Activated T-cell treated with anti-CD3 and anti-CD28 coated beads, Interleukin-2, amount 50 U/mL, for 72 hours (primary cell): ENCODE measurements at regions not wholly inside any gene's neighbourhood (a gene's known extent, or its start where the extent isn't known, plus 50 kb on each side); places are given as distances from the start of the nearest gene placed in this dataset.
"Not testable (repeated sequence)": the region's sequence is repeated elsewhere in the genome, so short reads cannot be mapped to it uniquely, and the experiment has no call there.

Experiments used
- ATAC-seq, 2 donors: fragments of 150-1000 bp; cut with Tn5 transposase; replicated peaks in 1 of 2; 2 replicates each; pipeline ENCODE4 v1.10.0; 2021; ENCODE audit warnings: moderate library complexity in 2 of 2, mild to moderate bottlenecking in 1 of 2
- DNase-seq, 2 donors: peaks; one replicate each; pipeline ENCODE4 v3.0.0; 2021 to 2022; ENCODE audit warnings: mixed read lengths in 1 of 2
- H3K27ac Mint-ChIP-seq: one replicate; pipeline ENCODE4 v1.8.0; 2022; ENCODE audit warnings: mild to moderate bottlenecking, moderate library complexity, mixed read lengths
- H3K27me3 Mint-ChIP-seq: one replicate; pipeline ENCODE4 v1.8.0; 2022; ENCODE audit warnings: low read depth, mixed read lengths
- H3K36me3 Mint-ChIP-seq, 2 donors: one replicate each; pipeline ENCODE4 v1.8.0; 2022; ENCODE audit warnings: mixed read lengths in 2 of 2, mild to moderate bottlenecking in 1 of 2; ENCODE audit not compliant: insufficient read depth in 2 of 2
- H3K4me1 Mint-ChIP-seq: one replicate; pipeline ENCODE4 v1.8.0; 2022; ENCODE audit warnings: low read depth, mixed read lengths
- H3K4me3 Mint-ChIP-seq, 2 donors: one replicate each; pipeline ENCODE4 v1.8.0; 2022; ENCODE audit warnings: mild to moderate bottlenecking in 2 of 2, mixed read lengths in 2 of 2, moderate library complexity in 2 of 2
- H3K9me3 Mint-ChIP-seq, 2 donors: one replicate each; pipeline ENCODE4 v1.8.0; 2022; ENCODE audit warnings: mixed read lengths in 2 of 2

DNA sequence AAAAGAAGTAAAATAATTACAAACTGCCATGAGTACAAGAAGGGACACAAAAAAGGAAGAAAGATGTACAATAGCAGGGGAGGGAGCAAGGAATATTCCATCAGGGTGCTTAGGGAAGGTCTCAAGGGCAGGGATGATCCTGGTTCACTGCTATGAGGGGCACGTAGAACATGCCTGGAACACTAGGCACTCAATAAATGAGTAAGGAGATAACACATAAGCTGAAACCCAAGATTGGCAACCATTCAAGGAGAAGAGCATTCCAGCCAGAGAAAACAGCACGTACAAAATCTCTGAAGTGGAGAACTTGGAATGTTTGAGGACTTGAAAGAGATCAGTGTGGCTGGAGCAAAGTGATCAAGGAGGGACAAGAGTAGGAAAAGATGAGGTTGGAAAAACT is 103.2 kb downstream of the FAM161A start:
- Mint-ChIP-seq H3K36me3 (peaks cover 0 to under 1% of the 10 kb centered on the region in 2 donors), H3K4me1 (no peaks in the 10 kb centered on the region), H3K27ac (no peak overlapping the region), H3K9me3 (peaks cover 1 to 4% of the 10 kb centered on the region in 2 donors), H3K4me3 (no peak overlapping the region), H3K27me3 (peaks cover 8% of the 10 kb centered on the region)
- DNase-seq (no peak), ATAC-seq (no peak)

DNA sequence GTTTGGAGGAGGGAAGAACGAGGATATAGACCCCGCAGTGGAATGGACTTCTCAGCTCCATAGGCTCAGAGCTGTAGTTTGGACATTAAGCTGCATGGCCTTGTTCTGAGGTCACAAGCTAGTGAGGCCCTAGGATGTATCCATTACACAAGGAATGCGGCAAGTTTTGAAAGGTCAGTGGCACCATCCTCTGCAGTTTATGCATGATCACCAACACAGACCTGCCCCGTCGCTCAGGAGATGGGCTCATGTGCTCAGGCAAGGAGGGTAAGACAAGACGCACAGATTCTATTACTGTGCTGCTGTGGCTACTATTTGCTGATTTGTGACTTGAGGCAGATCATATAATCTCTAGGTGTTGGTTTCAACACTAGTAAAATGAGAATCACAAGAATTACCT is 110.9 kb downstream of the FAM161A start:
- Mint-ChIP-seq H3K4me3 (no peak overlapping the region), H3K27ac (no peak overlapping the region), H3K36me3 (no peaks in the 10 kb centered on the region), H3K4me1 (no peaks in the 10 kb centered on the region), H3K9me3 (no peaks in the 10 kb centered on the region), H3K27me3 (peaks cover 8% of the 10 kb centered on the region)
- ATAC-seq (no peak), DNase-seq (no peak)

- Mint-ChIP-seq H3K27ac (no peak overlapping the region), H3K4me3 (no peak overlapping the region), H3K4me1 (no peaks in the 10 kb centered on the region), H3K9me3 (no peaks in the 10 kb centered on the region), H3K27me3 (no peaks in the 10 kb centered on the region), H3K36me3 (no peaks in the 10 kb centered on the region)
- DNase-seq = no peak
- no peak for ATAC-seq
Measured at GRCh38 chr2:61737841-61738240, 116.0 kb downstream of the FAM161A start.

DNA sequence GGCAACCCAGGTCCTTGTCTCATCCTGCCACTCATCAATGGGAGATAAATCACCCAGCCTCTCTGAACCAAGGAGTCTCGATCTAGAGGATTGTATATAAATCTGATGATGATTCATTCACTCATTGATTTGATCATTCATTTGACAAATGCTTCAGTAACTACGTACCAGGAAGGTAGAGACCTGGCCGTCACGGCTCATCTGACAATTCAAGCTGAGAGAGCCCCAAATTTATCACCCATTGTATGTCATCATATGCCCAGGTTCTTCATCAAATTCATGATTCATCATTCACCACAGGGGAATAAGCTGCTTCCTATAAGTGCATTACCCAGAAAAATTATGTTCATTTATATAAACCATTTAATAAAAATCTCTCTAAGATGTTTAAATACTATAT is 116.9 kb downstream of the FAM161A start:
- H3K27ac Mint-ChIP-seq = no peak overlapping the region
- no peaks in the 10 kb centered on the region for H3K36me3 Mint-ChIP-seq
- H3K9me3 Mint-ChIP-seq = no peaks in the 10 kb centered on the region
- DNase-seq (no peak), ATAC-seq (no peak)
- H3K4me3 Mint-ChIP-seq = no peak overlapping the region
- H3K4me1 Mint-ChIP-seq = no peaks in the 10 kb centered on the region
- no peaks in the 10 kb centered on the region for H3K27me3 Mint-ChIP-seq

DNA sequence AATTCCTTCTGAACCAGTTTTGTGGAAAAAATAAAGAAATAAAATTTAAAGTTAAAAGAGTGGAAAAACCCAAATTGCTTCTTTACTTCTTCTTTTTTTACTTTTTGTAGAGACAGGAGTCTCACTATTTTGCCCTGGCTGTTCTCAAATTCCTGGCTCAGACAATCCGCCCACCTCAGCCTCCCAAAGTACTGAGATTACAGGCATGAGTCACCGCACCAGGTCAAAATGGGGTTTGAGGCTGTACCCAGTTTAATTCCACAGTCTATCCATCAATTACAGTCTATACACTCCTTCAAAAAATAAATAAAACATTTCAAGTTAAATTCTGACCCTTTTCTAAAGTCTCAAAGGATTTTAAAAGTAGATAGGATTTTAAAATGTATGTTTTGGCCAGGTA is 120.3 kb downstream of the FAM161A start:
- Mint-ChIP-seq H3K4me1 (no peaks in the 10 kb centered on the region), H3K36me3 (no peaks in the 10 kb centered on the region), H3K9me3 (no peaks in the 10 kb centered on the region), H3K27ac (no peak overlapping the region), H3K27me3 (no peaks in the 10 kb centered on the region), H3K4me3 (no peak overlapping the region)
- ATAC-seq = no peak
- DNase-seq = no peak

DNA sequence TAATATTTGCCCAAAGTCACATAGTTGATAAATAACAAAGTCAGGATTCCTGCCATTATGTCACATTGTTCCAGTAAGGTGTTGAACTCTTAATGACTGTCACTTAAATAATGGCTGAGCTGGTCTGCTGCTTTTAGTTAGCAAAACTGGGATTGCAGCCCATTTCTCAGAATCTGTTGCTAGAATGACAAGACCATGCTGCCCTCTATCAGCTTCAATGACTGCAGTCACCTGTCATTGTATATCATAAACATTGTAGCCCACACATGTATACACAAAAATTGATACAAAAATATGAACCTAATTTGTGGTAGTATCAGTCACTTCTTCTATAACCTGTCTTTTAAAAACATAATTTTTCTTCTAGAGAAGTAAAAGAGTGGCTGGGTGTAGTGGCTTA is 121.1 kb downstream of the FAM161A start:
- Mint-ChIP-seq H3K27ac (no peak overlapping the region), H3K4me3 (no peak overlapping the region), H3K27me3 (no peaks in the 10 kb centered on the region), H3K36me3 (no peaks in the 10 kb centered on the region), H3K9me3 (no peaks in the 10 kb centered on the region), H3K4me1 (no peaks in the 10 kb centered on the region)
- no peak for DNase-seq
- ATAC-seq = no peak

DNA sequence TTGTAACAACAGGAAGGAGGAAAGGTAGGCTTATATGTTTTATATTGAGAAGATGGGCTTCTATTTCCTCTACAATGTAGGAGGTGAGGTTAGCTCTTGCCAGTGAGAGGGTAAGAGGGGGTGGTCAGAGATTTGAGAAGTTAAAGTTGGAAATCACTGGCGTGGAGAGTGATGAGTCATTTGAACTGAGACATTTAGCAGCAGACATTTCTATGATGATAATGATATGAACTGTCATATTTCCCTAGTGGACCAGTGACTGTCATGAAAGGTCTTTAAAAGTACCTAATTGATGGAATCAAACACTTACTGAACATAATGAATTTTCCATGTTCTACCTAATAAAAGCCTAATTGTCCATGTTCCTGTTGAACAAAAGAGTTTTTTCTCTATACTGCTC is 126.1 kb downstream of the FAM161A start:
- Mint-ChIP-seq H3K27me3 (peaks cover 6% of the 10 kb centered on the region), H3K4me3 (no peak overlapping the region), H3K9me3 (peaks cover 1 to 5% of the 10 kb centered on the region in 2 donors), H3K4me1 (no peaks in the 10 kb centered on the region), H3K27ac (no peak overlapping the region), H3K36me3 (peaks cover 2 to 5% of the 10 kb centered on the region in 2 donors)
- no peak for DNase-seq
- peak in 1 of 2 donors; percentile 39 for ATAC-seq

DNA sequence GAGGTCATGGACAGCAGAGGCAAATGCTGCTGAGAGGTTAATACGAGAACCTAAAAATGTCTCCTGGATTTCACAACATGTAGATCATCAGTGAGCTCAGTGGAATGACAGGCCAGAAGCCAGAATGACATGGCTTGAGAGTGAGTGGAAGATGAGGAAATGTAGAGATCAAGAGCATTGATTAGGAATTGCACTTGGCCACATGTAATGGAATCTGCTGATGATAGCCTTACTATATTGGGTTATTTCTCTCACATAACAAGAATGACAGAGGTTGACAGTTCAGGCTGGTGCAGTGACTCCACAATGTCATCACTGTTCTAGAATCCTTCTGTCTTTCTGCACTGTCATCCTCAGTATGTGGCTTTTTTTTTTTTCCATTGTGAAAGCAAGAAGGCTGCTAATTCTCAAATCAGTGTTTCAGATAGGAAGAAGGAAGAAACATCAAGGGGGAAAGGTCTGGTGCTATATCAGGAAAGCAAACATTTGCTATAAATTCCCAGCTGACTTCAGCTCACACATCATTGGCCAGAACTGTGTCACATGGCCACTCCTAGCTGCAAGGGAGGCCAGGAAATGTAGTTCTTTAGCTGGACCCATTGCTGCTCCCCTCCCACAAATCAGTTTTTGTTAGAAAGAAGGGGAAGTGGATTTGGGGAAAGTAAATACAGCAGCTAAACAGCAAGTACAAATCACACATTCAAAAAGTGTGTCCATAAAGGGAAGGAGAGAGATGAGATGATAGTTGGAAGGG is 127.2 kb downstream of the FAM161A start:
- Mint-ChIP-seq H3K9me3 (peaks cover 1 to 5% of the 10 kb centered on the region in 2 donors), H3K36me3 (peaks cover 2 to 5% of the 10 kb centered on the region in 2 donors), H3K4me3 (no peak overlapping the region), H3K4me1 (no peaks in the 10 kb centered on the region), H3K27ac (no peak overlapping the region), H3K27me3 (peaks cover 6% of the 10 kb centered on the region)
- ATAC-seq = peak in 1 of 2 donors; percentile 33
- DNase-seq = no peak

- H3K27ac Mint-ChIP-seq, H3K4me1 Mint-ChIP-seq, H3K4me3 Mint-ChIP-seq, H3K36me3 Mint-ChIP-seq, DNase-seq, ATAC-seq, H3K9me3 Mint-ChIP-seq, H3K27me3 Mint-ChIP-seq: not testable (repeated sequence)
Measured at GRCh38 chr2:61723364-61723763, 130.5 kb downstream of the FAM161A start.

- H3K9me3 Mint-ChIP-seq = peaks cover 1 to 5% of the 10 kb centered on the region in 2 donors
- peaks cover 2 to 5% of the 10 kb centered on the region in 2 donors for H3K36me3 Mint-ChIP-seq
- no peaks in the 10 kb centered on the region for H3K4me1 Mint-ChIP-seq
- H3K4me3 Mint-ChIP-seq = no peak overlapping the region
- H3K27ac Mint-ChIP-seq = no peak overlapping the region
- H3K27me3 Mint-ChIP-seq = peaks cover 6% of the 10 kb centered on the region
- no peak for DNase-seq
- ATAC-seq = no peak
Measured at GRCh38 chr2:61722800-61723199, 131.1 kb downstream of the FAM161A start.

DNA sequence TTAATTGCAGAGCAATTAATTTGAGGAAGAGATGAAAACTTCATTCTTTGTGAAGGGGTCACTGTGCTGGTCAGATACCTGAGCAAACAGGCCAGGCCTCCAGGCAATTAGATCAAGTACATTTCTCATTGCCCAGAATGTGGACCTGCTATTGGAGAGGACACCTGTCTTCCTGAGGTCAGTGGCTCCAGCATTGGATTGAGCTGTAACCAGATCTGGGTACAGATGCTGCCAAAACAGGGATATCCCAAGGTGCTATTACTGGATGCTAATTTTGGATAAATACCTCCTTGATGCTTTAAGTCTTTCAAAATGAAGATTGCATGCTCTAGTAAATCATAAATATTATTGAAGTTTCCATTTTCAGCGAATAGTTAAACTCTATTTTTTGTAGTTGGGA is 131.5 kb downstream of the FAM161A start:
- no peak overlapping the region for H3K4me3 Mint-ChIP-seq
- peaks cover 1 to 5% of the 10 kb centered on the region in 2 donors for H3K9me3 Mint-ChIP-seq
- no peaks in the 10 kb centered on the region for H3K4me1 Mint-ChIP-seq
- DNase-seq (no peak), ATAC-seq (no peak)
- peaks cover 2 to 5% of the 10 kb centered on the region in 2 donors for H3K36me3 Mint-ChIP-seq
- H3K27me3 Mint-ChIP-seq = peaks cover 6% of the 10 kb centered on the region
- no peak overlapping the region for H3K27ac Mint-ChIP-seq

DNA sequence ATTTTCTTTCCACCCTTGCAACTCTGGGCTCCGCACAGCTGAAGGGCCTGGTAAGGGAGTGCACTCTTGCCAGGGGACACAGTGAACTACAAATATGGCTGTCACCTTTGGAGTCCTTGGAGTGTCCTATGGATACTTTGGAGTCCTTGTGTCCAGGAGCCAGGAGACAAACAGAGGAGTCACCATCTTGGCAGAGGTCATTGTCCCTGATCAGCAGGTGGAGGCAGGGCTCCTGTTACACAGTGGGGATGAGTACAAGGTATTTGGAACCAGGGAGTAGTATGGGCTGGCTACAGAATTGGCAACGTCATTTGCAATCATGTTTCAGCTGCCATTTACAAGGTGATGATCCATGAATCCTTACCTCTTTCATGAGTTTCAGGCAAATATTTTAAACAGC is 132.5 kb downstream of the FAM161A start:
- ATAC-seq (no peak), DNase-seq (no peak)
- peaks cover 0 to 2% of the 10 kb centered on the region in 2 donors for H3K36me3 Mint-ChIP-seq
- H3K4me3 Mint-ChIP-seq = no peak overlapping the region
- no peaks in the 10 kb centered on the region for H3K4me1 Mint-ChIP-seq
- H3K27ac Mint-ChIP-seq = no peak overlapping the region
- H3K27me3 Mint-ChIP-seq = peaks cover 6% of the 10 kb centered on the region
- peaks cover 0 to 3% of the 10 kb centered on the region in 2 donors for H3K9me3 Mint-ChIP-seq

DNA sequence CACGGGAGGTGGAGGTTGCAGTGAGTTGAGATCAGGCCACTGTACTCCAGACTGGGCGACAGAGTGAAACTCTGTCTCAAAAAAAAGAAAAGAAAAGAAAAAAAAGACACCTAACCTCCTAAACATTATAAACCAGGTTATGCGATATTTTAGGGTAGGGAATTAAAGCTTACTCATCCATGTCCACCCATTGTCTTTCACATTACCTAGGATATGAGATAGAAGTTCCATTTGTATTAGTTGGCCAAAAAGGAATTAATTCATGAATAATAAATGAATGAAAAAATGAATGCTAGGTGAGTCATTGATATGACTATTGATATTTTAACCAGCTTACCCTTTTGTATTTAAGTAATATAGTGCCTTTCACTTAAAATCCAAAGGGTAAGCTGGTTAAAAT is 132.9 kb downstream of the FAM161A start:
- Mint-ChIP-seq H3K4me3 (no peak overlapping the region), H3K4me1 (no peaks in the 10 kb centered on the region), H3K27ac (no peak overlapping the region)

GRCh38 chr2:61718965-61719364 is 134.9 kb downstream of the FAM161A start:
- Mint-ChIP-seq H3K4me1 (no peaks in the 10 kb centered on the region), H3K36me3 (no peaks in the 10 kb centered on the region), H3K4me3 (no peak overlapping the region), H3K9me3 (no peaks in the 10 kb centered on the region), H3K27ac (no peak overlapping the region), H3K27me3 (no peaks in the 10 kb centered on the region)
- ATAC-seq (no peak), DNase-seq (no peak)

More for the DNA sequence above, 132.9 kb downstream of the FAM161A start:
- no peaks in the 10 kb centered on the region for H3K36me3 Mint-ChIP-seq
- peaks cover 1% of the 10 kb centered on the region for H3K27me3 Mint-ChIP-seq
- DNase-seq (no peak), ATAC-seq (no peak)
- no peaks in the 10 kb centered on the region for H3K9me3 Mint-ChIP-seq
